T-helper 22 cell (primary cell): ENCODE measurements at regions not wholly inside any gene's neighbourhood (a gene's known extent, or its start where the extent isn't known, plus 50 kb on each side); places are given as distances from the start of the nearest gene placed in this dataset.
"Not testable (repeated sequence)": the region's sequence is repeated elsewhere in the genome, so short reads cannot be mapped to it uniquely, and the experiment has no call there.

Experiments
- DNase-seq: peaks from one replicate; pipeline ENCODE4 v3.0.0-alpha.2; 2020; ENCODE audit warnings: low read depth

- DNase-seq = no peak
These were observed 437.9 kb downstream of the AACS start for GRCh38 chr12:125503128-125503527.

GRCh38 chr12:125509195-125509594 lies 444.0 kb downstream of the AACS start:
- DNase-seq = no peak

GRCh38 chr12:125512541-125513298 lies 447.5 kb downstream of the AACS start:
- no peak for DNase-seq

- no peak for DNase-seq
These were observed 450.7 kb downstream of the AACS start for GRCh38 chr12:125515887-125516286.

- no peak for DNase-seq
These were observed 452.8 kb downstream of the AACS start for GRCh38 chr12:125518074-125518473.

GRCh38 chr12:125519026-125519651 lies 453.9 kb downstream of the AACS start:
- no peak for DNase-seq

GRCh38 chr12:125525879-125526278 lies 460.6 kb downstream of the AACS start:
- DNase-seq = no peak

GRCh38 chr12:125528281-125528680 lies 463.0 kb downstream of the AACS start:
- no peak for DNase-seq

GRCh38 chr12:125530201-125530600 lies 465.0 kb downstream of the AACS start:
- DNase-seq = no peak

- no peak for DNase-seq
These were observed 465.6 kb downstream of the AACS start for GRCh38 chr12:125530876-125531275.

GRCh38 chr12:125531574-125531973 lies 466.3 kb downstream of the AACS start:
- DNase-seq = no peak

- DNase-seq = no peak
These were observed 468.3 kb downstream of the AACS start for GRCh38 chr12:125533434-125534029.

GRCh38 chr12:125538401-125539199 lies 473.4 kb downstream of the AACS start:
- DNase-seq = no peak

GRCh38 chr12:125540580-125541204 lies 475.5 kb downstream of the AACS start:
- DNase-seq = no peak

GRCh38 chr12:125544960-125545359 lies 479.7 kb downstream of the AACS start:
- no peak for DNase-seq

GRCh38 chr12:125549171-125549570 lies 483.9 kb downstream of the AACS start:
- DNase-seq = no peak

GRCh38 chr12:125549836-125550235 lies 484.6 kb downstream of the AACS start:
- no peak for DNase-seq

GRCh38 chr12:125552295-125552694 lies 487.1 kb downstream of the AACS start:
- DNase-seq = no peak

GRCh38 chr12:125561008-125561407 lies 495.8 kb downstream of the AACS start:
- DNase-seq = not testable (repeated sequence)

- no peak for DNase-seq
These were observed 499.5 kb downstream of the AACS start for GRCh38 chr12:125564753-125565152.

GRCh38 chr12:125567581-125567980 lies 502.3 kb downstream of the AACS start:
- no peak for DNase-seq

GRCh38 chr12:125568306-125568705 lies 503.1 kb downstream of the AACS start:
- no peak for DNase-seq
